ENCODE measurements at regions not wholly inside any gene's neighbourhood (a gene's known extent, or its start where the extent isn't known, plus 50 kb on each side); places are given as distances from the start of the nearest gene placed in this dataset.

DNA sequence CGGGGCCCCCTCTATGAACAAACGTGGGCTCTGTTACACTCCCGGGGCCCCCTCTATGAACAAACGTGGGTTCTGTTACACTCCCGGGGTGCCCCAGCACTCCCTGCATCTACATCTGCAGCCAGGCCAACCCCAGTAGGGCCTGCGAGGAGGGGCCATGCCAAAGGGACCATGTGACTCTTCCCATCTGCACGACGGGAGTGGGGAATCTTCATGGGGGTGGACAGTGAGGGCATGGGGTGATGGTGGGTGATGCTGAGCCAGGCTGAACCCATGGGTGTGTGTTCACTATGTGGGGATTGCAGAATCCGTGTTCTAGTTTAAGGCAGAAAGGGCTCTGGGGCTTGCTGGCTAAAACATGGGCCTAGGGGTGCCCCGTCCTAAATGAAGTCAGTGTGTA is 69.9 kb upstream of the ARHGEF7 start:
- TF ChIP-seq, protein P1, sequence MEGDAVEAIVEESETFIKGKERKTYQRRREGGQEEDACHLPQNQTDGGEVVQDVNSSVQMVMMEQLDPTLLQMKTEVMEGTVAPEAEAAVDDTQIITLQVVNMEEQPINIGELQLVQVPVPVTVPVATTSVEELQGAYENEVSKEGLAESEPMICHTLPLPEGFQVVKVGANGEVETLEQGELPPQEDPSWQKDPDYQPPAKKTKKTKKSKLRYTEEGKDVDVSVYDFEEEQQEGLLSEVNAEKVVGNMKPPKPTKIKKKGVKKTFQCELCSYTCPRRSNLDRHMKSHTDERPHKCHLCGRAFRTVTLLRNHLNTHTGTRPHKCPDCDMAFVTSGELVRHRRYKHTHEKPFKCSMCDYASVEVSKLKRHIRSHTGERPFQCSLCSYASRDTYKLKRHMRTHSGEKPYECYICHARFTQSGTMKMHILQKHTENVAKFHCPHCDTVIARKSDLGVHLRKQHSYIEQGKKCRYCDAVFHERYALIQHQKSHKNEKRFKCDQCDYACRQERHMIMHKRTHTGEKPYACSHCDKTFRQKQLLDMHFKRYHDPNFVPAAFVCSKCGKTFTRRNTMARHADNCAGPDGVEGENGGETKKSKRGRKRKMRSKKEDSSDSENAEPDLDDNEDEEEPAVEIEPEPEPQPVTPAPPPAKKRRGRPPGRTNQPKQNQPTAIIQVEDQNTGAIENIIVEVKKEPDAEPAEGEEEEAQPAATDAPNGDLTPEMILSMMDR (IDR thresholded peaks at IDR 0.05; ENCODE audit: low read depth, low read length, missing control alignments), result no peak
- no peak for DNase-seq (ENCODE audit: low read depth)
- no peak overlapping the region for H3K4me3 ChIP-seq (ENCODE audit: low read depth, low read length)
- in situ Hi-C loops (cut with HindIII; ENCODE audit: low sequenced_read_pairs), result no loop called here

DNA sequence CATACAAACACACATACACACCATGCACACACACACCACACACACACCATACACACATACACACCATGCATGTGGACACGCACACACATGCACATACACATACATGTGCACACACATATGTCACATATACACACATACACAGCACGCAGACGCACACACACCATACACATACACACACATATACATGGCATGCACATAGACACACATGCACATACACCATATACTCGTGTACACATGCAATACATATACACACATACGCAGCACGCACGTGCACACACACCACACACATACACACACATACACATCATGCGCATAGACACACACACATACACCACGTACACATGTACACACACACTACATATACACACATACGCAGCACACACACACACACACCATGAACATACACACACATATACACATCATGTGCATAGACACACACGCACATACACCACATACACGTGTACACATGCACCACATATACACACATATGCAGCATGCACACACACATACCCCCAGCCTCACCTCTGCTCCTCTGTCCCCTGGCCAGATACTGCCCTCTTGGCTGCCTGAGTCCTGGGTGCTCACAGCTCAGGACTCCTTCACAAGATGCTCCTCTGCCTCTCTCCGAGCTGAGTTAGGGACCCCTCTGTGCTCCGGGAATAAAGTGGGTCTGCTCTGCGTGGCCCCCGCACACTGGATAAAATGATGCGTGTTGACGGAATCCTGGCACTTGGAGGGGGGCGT is 70.9 kb upstream of the ARHGEF7 start:
- no peak overlapping the region for H3K4me3 ChIP-seq (ENCODE audit: low read depth, low read length)
- DNase-seq (ENCODE audit: low read depth), result no peak
- in situ Hi-C loops (cut with HindIII; ENCODE audit: low sequenced_read_pairs), result no loop called here
- TF ChIP-seq, protein P1 (IDR thresholded peaks at IDR 0.05; ENCODE audit: low read depth, low read length, missing control alignments), result no peak

DNA sequence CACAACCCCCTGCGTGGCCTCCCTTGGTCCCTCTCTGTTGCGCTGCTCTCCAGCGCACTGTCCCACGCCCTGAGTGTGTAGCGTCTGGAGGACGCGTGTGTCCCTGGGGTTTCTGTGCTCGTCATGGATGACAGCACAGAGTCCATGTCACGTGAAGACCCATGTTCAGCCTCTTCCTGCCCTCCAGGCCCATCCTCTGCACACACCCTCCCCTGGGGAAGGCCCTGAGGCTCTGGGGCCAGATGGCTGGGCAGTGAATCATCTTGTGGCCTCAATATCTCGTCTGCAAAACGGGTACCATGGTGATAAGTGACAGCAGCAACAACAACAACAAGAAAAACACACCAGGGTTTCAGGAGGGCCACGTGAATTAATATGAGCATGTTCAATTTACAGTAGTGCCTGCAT is 71.5 kb upstream of the ARHGEF7 start:
- H3K4me3 ChIP-seq (ENCODE audit: low read depth, low read length), result no peak overlapping the region
- TF ChIP-seq, protein P1 (IDR thresholded peaks at IDR 0.05; ENCODE audit: low read depth, low read length, missing control alignments), result no peak
- in situ Hi-C loops (cut with HindIII; ENCODE audit: low sequenced_read_pairs), result no loop called here
- DNase-seq (ENCODE audit: low read depth), result no peak

DNA sequence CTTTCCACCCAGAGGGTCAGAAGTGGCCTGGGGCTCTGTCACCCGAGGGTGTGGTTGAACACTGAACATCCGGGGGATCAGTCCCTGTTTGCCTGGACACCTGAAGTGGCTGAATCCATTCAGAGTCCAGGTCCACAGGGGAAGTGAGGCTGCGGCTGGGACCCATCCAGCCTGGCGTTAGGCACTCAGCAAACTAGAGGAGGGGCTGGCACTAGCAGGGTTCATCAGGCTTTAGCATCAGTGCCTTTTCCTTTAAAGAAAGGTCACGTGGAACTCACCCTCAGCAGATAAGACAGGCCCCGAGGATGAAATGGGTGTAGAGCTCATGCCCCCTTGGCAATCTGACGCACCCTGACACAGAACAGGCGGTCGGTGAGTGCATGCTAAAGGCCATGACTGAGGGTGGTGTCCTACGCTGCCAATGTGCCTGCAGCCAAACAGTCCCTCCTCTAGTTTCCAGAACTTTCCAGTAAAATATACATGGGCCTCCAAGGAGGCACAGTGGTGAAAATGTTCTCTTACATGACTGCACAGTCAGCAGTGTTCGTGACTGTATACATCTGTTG is 72.4 kb upstream of the ARHGEF7 start:
- in situ Hi-C loops (cut with HindIII; ENCODE audit: low sequenced_read_pairs), result no loop called here
- TF ChIP-seq, protein P1 (IDR thresholded peaks at IDR 0.05; ENCODE audit: low read depth, low read length, missing control alignments), result no peak
- no peak for DNase-seq (ENCODE audit: low read depth)
- no peak overlapping the region for H3K4me3 ChIP-seq (ENCODE audit: low read depth, low read length)

DNA sequence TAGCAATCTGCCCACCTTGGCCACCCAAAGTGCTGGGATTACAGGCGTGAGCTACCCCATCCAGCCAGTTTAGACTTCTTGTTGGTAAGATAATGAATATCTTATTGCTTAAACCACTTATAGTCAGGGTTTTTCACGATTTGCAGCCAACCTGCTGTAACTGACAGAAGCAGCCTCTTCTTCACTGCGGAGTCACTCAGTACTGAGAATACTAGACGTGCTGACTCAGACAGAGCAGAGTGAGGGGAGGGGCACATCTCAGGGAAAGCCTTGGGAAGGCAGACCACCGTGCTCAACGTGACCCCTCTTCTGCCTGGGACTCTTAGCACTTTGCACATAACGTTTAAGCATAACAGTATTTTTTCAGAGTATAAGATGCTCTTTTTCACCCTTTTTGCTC is 74.3 kb upstream of the ARHGEF7 start:
- in situ Hi-C loops (cut with HindIII; ENCODE audit: low sequenced_read_pairs), result no loop called here
- H3K4me3 ChIP-seq (ENCODE audit: low read depth, low read length), result no peak overlapping the region
- TF ChIP-seq, protein P1 (IDR thresholded peaks at IDR 0.05; ENCODE audit: low read depth, low read length, missing control alignments), result no peak
- DNase-seq (ENCODE audit: low read depth), result no peak

DNA sequence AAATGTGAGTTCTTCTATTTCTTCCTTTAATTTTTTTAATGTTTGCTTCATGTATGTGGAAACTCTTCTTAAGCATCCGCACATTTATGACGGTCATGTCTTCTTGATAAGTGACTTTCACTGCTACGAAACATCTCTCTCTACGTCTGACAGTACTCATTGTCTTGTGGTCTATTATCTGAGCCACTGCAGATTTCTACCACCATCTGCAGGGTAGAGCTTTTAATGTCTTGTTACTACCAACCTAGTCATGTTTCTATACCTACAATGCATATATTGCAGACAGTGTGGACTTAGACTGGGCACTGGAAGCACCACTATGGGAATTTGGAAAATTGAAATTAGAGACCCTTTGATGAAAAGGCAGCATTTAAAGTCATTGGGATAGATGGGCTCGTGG is 75.4 kb upstream of the ARHGEF7 start:
- H3K4me3 ChIP-seq (ENCODE audit: low read depth, low read length), result no peak overlapping the region
- DNase-seq (ENCODE audit: low read depth), result no peak
- TF ChIP-seq, protein P1 (IDR thresholded peaks at IDR 0.05; ENCODE audit: low read depth, low read length, missing control alignments), result no peak
- in situ Hi-C loops (cut with HindIII; ENCODE audit: low sequenced_read_pairs), result no loop called here

Data from astrocyte of the cerebellum (primary cell).